LHCN-M2 (cell line): ENCODE measurements at regions not wholly inside any gene's neighbourhood (a gene's known extent, or its start where the extent isn't known, plus 50 kb on each side); places are given as distances from the start of the nearest gene placed in this dataset.

Source experiments
- DNase-seq: peaks from one replicate; pipeline ENCODE4 v3.0.0-alpha.2; 2012; ENCODE audit warnings: low read depth

GRCh38 chr21:35697321-35697808 lies 363.0 kb downstream of the SETD4 start:
- peak; percentile 71 for DNase-seq

DNA sequence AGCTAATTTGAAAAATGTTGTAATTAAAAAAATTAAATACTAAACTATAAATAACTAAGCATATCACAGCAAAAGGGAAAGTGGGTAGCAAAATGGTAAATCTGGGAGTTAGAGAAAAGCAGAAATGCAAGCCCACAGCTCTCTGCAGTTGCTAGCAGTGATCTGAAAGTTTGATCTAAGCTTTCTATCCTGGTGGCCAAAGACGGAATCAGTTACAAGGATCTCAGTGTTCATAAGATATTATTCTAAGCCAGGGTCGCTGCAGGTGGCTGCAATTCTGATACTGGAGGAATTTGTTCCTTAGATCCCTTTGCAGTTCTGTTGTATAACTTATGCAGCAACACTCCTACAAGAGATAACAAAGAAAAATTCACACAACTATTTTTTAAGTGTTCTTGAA lies 363.7 kb downstream of the SETD4 start:
- DNase-seq = no peak

DNA sequence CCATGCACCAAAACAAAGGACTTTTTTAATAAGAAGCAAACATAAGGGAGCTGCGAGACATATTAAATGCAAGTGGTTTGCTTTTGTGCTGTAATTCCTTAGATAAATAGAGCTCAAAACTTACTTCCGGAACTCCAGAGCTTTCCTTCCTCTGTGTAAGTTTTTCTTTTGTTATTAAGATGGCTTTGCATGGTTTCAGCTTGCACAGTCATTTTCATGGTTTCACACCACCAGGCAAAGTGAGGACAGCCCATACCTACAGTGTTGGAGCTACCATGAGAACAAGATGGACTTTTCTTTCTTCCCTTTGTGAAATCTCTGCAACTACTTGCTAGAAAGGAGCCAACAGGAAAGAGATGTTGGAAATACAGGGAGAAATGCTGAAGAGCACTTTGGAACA lies 368.0 kb downstream of the SETD4 start:
- DNase-seq = no peak

DNA sequence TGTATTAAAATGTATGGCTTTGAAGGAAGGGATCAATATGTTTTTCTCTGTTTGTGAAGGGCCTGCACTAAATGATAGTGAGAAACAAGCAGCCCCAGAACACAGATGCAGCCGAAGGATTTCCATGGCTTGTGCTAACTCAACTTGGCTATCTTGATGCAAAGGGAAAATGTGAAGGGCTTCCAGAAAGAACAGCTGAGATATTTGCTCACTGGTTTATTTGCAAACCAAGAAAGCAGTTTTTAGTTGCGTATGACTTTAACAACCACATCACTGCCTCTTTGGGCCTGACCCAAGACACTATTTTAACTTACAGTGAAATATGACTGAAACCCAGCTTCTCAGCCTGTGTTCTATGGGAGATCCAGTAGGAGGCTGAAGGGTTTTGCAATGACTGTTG lies 369.9 kb downstream of the SETD4 start:
- no peak for DNase-seq

DNA sequence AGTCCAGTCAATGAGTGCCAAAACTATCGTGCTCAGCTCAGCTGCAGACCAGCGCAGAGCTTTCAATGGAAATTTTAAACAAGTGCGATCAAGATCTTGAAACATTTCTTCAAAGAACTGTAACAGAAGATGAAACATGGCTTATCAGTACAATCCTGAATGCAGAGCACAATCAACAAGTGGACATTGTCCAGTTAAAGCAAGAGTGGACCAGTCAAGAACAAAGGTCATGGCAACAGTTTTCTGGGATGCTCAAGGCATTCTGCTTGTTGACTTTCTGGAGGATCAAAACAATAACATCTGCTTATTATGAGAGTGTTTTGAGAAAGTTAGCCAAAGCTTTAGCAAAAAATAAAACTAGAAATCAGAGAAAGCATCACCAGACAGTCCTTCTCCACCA lies 374.2 kb downstream of the SETD4 start:
- DNase-seq = no peak

GRCh38 chr21:35683664-35684304 lies 376.5 kb downstream of the SETD4 start:
- no peak for DNase-seq

- DNase-seq = no peak
Measured at GRCh38 chr21:35682904-35683549, 377.3 kb downstream of the SETD4 start.

DNA sequence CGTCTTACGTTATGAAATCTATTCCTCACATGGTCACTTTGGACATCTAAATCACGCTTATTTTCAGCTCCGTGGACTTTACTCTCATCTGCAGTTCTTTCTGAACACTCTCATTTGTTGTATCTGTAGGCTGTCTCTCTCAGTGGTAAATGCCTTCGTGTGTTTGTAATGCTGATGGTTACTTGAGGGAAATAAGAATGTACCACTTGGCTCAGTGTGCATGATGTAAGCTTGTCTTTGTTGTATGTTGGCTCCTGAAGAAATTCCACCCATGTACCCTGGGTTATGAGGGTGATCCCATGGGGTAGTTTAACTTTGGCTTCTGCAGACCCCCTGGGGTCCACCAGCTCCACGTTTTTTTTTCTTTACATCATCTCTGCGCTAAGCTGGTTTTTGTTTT lies 378.4 kb downstream of the SETD4 start:
- peak; percentile 6 for DNase-seq

- no peak for DNase-seq
Measured at GRCh38 chr21:35679076-35679475, 381.2 kb downstream of the SETD4 start.

GRCh38 chr21:35678393-35678792 lies 381.9 kb downstream of the SETD4 start:
- no peak for DNase-seq

GRCh38 chr21:35677298-35677841 lies 383.0 kb downstream of the SETD4 start:
- DNase-seq = no peak

- peak; percentile 38 for DNase-seq
Measured at GRCh38 chr21:35674895-35675470, 385.3 kb downstream of the SETD4 start.

- DNase-seq = no peak
Measured at GRCh38 chr21:35674091-35674671, 386.1 kb downstream of the SETD4 start.

- DNase-seq = no peak
Measured at GRCh38 chr21:35672313-35672712, 388.0 kb downstream of the SETD4 start.

GRCh38 chr21:35664683-35665082 lies 395.6 kb downstream of the SETD4 start:
- DNase-seq = no peak

DNA sequence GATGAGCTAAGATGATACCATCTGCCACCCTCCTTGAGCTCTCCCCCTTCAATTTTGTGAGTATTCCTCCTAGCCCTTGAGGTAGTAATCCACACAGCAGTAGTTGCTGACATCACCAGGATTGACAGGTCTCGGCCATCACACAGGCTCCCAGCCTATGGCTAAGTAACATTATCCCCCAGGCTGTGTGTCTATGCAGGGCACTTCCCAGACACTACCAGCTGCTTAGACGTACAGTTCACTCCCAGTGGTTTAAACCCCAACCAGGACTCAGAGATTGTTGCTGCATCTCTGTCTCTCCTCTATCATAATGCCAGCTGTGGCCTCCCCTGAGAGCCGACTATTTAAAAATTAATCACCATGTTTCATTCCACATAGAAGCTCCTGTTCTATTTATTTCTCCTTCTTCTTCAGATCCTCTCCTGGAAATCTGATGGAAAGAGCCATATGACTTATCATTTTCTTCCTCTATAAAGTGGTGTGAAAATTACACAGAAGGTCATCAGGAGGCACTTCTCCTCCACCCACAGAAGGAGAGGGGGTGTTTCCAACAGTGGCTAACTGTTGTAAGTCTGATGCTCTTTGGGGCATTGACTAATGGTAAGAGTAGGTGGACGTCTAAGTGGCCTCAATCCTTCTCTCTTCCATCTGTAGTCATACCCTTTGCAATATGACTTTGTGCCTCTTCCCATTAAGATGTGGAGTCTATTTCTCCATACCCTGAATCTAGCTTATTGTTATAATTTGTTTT lies 396.3 kb downstream of the SETD4 start:
- DNase-seq = no peak

GRCh38 chr21:35658242-35658641 lies 402.1 kb downstream of the SETD4 start:
- DNase-seq = peak; percentile 79

DNA sequence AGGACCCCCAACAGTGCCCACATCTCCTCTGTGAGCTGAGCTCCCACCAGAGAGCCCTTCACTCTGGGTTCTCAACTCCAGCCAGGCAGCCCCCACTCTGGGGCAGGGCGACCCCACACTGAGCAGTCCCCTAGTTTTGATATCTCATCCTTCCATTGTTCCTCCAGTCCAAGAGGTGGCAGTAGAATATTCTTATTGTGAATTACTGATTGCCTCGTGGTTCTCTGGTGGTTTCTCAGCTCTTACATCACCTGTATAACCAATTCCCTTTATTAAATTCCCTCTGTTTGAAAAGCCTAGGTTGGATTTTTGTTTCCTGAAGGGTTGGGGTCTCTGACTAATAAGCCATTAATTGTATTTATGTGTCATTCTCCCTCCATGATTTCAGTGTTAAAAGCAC lies 407.5 kb downstream of the SETD4 start:
- DNase-seq = no peak

DNA sequence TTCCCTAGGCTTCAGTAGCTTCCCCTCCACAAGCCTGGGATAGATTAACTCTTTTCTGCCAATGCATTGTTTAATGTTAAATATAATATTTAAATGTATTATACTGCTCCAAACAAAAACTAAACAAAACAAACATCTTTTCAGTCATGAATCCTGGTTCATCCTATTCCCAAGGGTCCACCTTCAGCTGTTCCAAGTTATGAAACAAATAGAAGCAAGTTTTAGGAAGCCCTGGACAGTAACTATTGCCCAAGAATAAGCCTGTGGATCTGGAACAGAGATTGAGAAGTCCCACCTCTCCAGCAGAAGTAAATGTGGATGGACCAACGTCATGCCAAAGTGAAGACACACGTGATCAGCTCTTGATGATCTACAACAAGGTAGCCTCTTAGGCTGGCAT lies 408.1 kb downstream of the SETD4 start:
- peak; percentile 53 for DNase-seq

DNA sequence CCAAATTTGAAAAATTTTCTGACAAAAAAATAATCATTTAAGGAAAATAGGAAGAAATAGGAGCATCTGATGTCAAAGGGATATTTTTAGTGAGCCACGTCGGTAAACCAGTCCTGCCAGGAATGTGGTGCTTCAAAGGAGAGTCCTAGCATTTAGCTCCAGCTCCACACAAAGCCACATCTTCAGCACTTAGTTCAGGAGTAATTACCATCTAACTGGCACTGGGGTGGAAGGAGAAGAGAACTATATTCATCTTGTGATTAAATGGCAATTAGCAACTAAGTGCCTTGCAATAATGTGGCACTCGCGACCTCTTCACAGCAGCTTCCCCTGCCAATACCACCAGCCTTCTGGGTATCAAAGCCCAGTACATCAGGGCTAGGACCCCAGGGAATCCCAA lies 409.1 kb downstream of the SETD4 start:
- no peak for DNase-seq

GRCh38 chr21:35649186-35649585 lies 411.1 kb downstream of the SETD4 start:
- peak; percentile 42 for DNase-seq

DNA sequence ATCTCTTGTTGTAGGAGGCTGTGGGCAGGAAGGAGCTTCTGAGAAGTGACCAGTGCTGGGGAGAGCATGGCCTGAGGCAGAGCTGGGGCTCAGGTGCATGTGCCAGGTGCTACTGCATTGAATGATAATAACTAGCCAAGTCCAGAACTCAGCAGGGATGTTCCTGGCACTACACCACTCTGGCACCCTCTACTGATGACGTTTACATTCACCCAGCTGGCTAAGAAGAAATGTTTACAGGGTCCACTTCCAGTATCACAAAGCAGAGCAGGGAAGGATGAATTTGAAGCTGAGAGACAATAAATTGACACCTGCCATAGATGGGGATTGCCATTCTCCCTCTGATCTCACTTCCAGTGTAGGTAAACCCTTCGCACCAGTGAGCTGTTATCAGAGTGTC lies 411.8 kb downstream of the SETD4 start:
- DNase-seq = no peak
